Activated CD8-positive, alpha-beta T cell treated with anti-CD3 and anti-CD28 coated beads for 36 hours (primary cell): ENCODE measurements at regions not wholly inside any gene's neighbourhood (a gene's known extent, or its start where the extent isn't known, plus 50 kb on each side); places are given as distances from the start of the nearest gene placed in this dataset.

Source experiments
- ATAC-seq: fragments of 200-7000 bp; cut with Tn5 transposase; one replicate; pipeline ENCODE4 v1.10.0; 2021; ENCODE audit warnings: mild to moderate bottlenecking, moderate library complexity
- CTCF ChIA-PET: fragments of 350-600 bp; sonication (Branson Sonifier 250); formaldehyde crosslinking; loops from one replicate; lab custom pipeline; 2021; ENCODE audit warnings: antibody characterized with exemption; lab: Charles Lee
- POLR2A ChIA-PET: fragments of 350-600 bp; sonication (Branson Sonifier 250); formaldehyde crosslinking; loops from one replicate; lab custom pipeline; 2021; ENCODE audit warnings: antibody characterized with exemption; lab: Charles Lee
- DNase-seq: peaks from one replicate; pipeline ENCODE4 v3.0.0-alpha.2; 2020
- H3K27ac Mint-ChIP-seq: one replicate; pipeline ENCODE4 v1.8.0; 2021; ENCODE audit warnings: mild to moderate bottlenecking, mixed read lengths
- H3K27me3 Mint-ChIP-seq: one replicate; pipeline ENCODE4 v1.8.0; 2021; ENCODE audit warnings: mixed read lengths
- H3K36me3 Mint-ChIP-seq: one replicate; pipeline ENCODE4 v1.8.0; 2021; ENCODE audit warnings: low read depth, mixed read lengths
- H3K4me1 Mint-ChIP-seq: one replicate; pipeline ENCODE4 v1.8.0; 2021; ENCODE audit warnings: low read depth, mixed read lengths
- H3K4me3 Mint-ChIP-seq: one replicate; pipeline ENCODE4 v1.8.0; 2021; ENCODE audit warnings: mild to moderate bottlenecking, moderate library complexity, mixed read lengths
- H3K9me3 Mint-ChIP-seq: one replicate; pipeline ENCODE4 v1.8.0; 2021; ENCODE audit warnings: mixed read lengths
- intact Hi-C: fragments of 100-400 bp; cut with micrococcal nuclease; formaldehyde crosslinking; loops from one replicate; pipeline ENCODE4 v1.10.0; 2022
- TF ChIP-seq, protein P1 (sequence below): fragments of 200-600 bp; IDR thresholded peaks from one replicate; pipeline ENCODE4 v1.8.0; 2022; ENCODE audit warnings: antibody characterized with exemption, mild to moderate bottlenecking

DNA sequence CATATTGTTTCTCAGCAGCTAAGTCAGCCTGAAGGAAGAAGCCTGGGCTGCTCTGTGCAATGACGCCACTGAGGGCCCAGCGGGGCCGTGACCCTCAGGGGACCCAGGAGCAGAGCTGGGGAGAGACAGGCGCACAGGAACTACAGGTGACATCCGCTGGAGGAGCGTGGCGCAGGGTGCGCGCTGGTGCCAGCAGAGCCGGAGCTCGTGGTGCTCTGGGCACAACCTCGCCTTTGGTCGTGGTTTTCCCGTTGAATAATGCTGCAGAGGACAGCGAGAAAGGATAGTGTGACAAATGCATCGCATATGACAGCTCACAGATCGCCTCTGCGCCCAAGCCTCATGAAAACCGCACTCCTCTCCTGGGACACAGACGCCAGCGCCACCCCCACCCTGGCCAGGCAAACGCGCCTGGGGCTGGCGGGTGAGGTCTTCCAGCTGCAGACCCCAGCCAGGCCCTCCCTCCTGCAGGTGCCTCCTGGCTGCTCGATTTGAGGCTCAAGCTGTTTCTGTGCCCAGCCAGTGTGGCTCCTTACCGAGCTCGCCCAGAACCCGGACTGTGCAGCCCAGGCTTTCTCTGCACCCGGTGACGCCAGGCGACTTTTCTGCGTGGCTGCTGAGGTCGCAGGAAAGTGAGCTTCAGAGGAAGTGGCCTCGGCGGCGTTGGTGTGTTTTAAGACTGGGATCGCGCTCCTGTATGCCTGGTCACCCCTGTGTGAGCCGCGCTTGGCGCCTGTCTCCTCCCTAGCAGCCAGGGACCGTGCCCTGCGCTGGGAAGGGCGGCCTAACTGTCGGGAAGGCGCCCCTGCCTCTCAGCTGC is 583.1 kb upstream of the HS6ST1 start:
- ChIA-PET CTCF (no interaction called here), POLR2A (no interaction called here)
- TF ChIP-seq, protein P1, sequence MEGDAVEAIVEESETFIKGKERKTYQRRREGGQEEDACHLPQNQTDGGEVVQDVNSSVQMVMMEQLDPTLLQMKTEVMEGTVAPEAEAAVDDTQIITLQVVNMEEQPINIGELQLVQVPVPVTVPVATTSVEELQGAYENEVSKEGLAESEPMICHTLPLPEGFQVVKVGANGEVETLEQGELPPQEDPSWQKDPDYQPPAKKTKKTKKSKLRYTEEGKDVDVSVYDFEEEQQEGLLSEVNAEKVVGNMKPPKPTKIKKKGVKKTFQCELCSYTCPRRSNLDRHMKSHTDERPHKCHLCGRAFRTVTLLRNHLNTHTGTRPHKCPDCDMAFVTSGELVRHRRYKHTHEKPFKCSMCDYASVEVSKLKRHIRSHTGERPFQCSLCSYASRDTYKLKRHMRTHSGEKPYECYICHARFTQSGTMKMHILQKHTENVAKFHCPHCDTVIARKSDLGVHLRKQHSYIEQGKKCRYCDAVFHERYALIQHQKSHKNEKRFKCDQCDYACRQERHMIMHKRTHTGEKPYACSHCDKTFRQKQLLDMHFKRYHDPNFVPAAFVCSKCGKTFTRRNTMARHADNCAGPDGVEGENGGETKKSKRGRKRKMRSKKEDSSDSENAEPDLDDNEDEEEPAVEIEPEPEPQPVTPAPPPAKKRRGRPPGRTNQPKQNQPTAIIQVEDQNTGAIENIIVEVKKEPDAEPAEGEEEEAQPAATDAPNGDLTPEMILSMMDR, result no peak
- no peaks in the 10 kb centered on the region for H3K27me3 Mint-ChIP-seq
- no peaks in the 10 kb centered on the region for H3K9me3 Mint-ChIP-seq
- no peak overlapping the region for H3K4me3 Mint-ChIP-seq
- no peak overlapping the region for H3K27ac Mint-ChIP-seq
- ATAC-seq (no peak), DNase-seq (no peak)
- intact Hi-C loops, result no loop called here
- no peaks in the 10 kb centered on the region for H3K4me1 Mint-ChIP-seq
- H3K36me3 Mint-ChIP-seq, result no peaks in the 10 kb centered on the region

DNA sequence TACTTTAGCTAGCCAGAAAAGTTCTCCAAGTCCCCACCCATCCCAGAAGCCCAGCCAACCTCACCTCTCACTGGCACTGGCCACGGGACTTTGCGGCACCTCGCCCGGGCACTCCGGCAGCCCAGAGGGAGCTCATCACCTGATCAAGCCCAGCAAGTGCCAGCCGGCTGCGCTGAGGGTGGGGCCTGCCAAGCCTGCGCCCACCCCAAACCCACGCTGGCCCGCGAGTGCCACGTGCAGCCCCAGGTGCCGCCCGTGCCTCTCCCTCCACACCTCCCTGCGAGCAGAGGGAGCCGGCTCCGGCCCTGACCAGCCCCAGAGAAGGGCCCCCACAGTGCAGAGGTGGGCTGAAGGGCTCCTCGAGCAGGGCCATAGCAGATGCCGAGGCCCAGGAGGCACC is 585.0 kb upstream of the HS6ST1 start:
- intact Hi-C loops, result no loop called here
- Mint-ChIP-seq H3K9me3 (no peaks in the 10 kb centered on the region), H3K27me3 (no peaks in the 10 kb centered on the region), H3K4me1 (no peaks in the 10 kb centered on the region), H3K4me3 (no peak overlapping the region), H3K36me3 (no peaks in the 10 kb centered on the region), H3K27ac (no peak overlapping the region)
- ChIA-PET POLR2A (no interaction called here), CTCF (no interaction called here)
- no peak for DNase-seq
- ATAC-seq, result no peak
- TF ChIP-seq, protein P1, result no peak

DNA sequence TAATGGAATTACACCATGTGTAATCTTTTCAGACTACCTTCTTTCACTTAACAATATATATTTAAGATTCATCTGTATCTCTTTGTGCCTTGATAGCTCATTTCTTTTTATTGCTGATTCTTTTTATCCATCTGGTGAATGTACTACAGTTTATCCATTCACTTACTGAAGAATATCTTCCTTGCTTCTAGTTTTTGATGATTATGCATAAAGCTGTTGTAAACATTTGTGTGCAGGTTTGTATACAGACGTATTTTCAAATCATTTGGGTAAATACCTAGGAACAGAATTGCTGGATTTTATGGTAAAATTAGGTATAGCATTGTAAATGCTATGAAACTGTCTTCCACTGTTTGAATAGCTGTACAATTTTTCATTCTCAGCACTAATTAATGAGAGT is 592.6 kb upstream of the HS6ST1 start:
- TF ChIP-seq, protein P1, result no peak
- Mint-ChIP-seq H3K36me3 (no peaks in the 10 kb centered on the region), H3K27ac (no peak overlapping the region), H3K27me3 (no peaks in the 10 kb centered on the region), H3K4me1 (no peaks in the 10 kb centered on the region), H3K4me3 (no peak overlapping the region), H3K9me3 (peaks cover 1% of the 10 kb centered on the region)
- intact Hi-C loops, result no loop called here
- CTCF ChIA-PET, result no interaction called here
- DNase-seq (no peak), ATAC-seq (no peak)
- POLR2A ChIA-PET, result no interaction called here

DNA sequence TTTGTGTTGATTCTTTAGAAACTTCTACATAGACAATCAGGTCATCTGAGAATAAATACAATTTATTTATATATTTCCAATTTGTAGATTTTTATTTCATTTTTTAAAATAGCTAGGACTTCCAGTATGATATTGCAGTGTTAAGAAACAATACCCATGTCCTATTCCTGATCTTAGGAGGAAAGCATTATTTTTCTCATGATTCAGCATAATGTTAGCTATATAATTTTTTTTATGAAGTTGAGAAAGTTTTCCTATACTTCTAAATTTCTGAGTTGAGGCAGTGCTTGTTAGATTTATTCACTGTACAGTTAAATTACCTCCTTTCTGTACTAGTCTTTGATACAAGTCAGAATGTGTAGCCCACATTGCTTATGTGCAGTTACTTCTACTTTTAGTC is 595.7 kb upstream of the HS6ST1 start:
- H3K36me3 Mint-ChIP-seq, result no peaks in the 10 kb centered on the region
- H3K27ac Mint-ChIP-seq, result no peak overlapping the region
- H3K4me1 Mint-ChIP-seq, result no peaks in the 10 kb centered on the region
- H3K27me3 Mint-ChIP-seq, result no peaks in the 10 kb centered on the region
- intact Hi-C loops, result no loop called here
- no peak for DNase-seq
- ChIA-PET CTCF (no interaction called here), POLR2A (no interaction called here)
- H3K9me3 Mint-ChIP-seq, result peaks cover 9% of the 10 kb centered on the region
- TF ChIP-seq, protein P1, result no peak
- no peak overlapping the region for H3K4me3 Mint-ChIP-seq
- ATAC-seq, result no peak

DNA sequence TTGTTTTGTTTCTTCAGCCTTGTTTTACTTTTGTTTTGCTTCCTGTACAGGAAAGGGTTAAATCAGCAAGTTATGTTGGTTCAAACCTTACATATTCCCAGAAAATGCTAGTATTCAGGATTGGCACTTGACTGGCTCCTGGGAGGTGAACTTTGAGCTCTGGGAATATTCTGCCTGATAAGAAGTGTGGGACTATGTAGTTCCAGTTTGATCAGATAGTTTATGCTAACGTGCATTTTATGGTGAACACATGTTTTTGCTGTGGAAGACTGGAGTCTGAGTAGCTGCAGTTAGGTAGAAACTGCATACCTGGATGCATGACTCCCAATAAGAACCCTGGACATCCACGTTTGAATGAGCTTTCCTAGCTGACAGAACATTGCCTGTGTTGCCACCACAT is 603.1 kb upstream of the HS6ST1 start:
- DNase-seq (no peak), ATAC-seq (no peak)
- intact Hi-C loops, result no loop called here
- TF ChIP-seq, protein P1, result no peak
- Mint-ChIP-seq H3K27ac (no peak overlapping the region), H3K9me3 (peaks cover 7% of the 10 kb centered on the region), H3K4me1 (no peaks in the 10 kb centered on the region), H3K36me3 (no peaks in the 10 kb centered on the region), H3K4me3 (no peak overlapping the region), H3K27me3 (no peaks in the 10 kb centered on the region)
- POLR2A ChIA-PET, result no interaction called here
- CTCF ChIA-PET, result no interaction called here
